ENCODE measurements at regions not wholly inside any gene's neighbourhood (a gene's known extent, or its start where the extent isn't known, plus 50 kb on each side); places are given as distances from the start of the nearest gene placed in this dataset.
"Not testable (repeated sequence)": the region's sequence is repeated elsewhere in the genome, so short reads cannot be mapped to it uniquely, and the experiment has no call there.

DNA sequence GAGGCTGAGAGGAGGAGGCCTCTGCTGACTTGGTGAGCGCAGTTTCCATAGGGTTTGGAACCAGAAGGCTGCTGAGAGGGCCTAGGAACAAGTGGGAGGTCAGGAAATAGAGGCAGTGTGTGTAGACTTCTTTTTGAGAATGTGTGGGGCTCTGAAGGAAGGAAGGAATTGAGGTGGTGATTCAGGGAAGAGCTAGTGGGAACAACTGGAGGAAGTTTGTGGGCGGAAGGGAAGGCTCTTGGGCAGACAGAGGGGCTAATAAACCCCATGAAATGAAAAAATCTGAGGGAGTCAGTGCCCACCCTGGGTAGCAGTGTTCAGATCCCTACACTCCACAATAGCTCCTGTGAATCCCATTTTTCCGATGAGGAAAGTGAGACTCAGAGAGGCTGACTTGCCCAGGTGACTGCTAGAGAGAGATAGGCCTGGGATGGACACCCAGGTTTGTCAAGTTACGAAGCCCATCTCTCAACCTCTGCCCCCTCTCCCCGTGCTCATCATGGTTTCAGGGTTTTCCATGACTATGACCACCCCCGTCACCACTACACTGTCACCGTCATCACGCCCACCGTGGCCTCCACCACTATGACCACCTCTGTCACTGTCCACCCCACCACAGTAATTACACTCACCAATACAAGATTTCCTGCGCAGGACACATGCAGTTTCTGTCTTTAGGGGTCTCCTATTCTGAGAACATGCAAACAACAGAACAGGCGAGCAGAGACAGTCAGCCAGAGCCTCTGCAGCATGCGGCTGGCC lies 106.4 kb downstream of the MRPL14 start:
- no peak for TF ChIP-seq POLR2A (IDR thresholded peaks at IDR 0.05)
- Histone ChIP-seq H3K27ac (no peak overlapping the region), H3K4me3 (no peak overlapping the region), H3K4me1 (replicated peaks) (no peaks in the 10 kb centered on the region), H3K9me3 (no peaks in the 10 kb centered on the region), H3K36me3 (no peaks in the 10 kb centered on the region), H3K27me3 (replicated peaks; ENCODE audit: insufficient read depth) (no peaks in the 10 kb centered on the region)
- intact Hi-C loops (cut with DNase I): no loop called here
- WGBS: 96% methylated on average over 12 of the region's 12 CpGs
- no peak for DNase-seq (ENCODE audit: low spot score)

- Histone ChIP-seq H3K4me3 (no peak overlapping the region), H3K27ac (no peak overlapping the region), H3K9me3 (no peaks in the 10 kb centered on the region), H3K36me3 (no peaks in the 10 kb centered on the region), H3K4me1 (replicated peaks) (no peaks in the 10 kb centered on the region), H3K27me3 (replicated peaks; ENCODE audit: insufficient read depth) (no peaks in the 10 kb centered on the region)
- 69% methylated on average over 2 of the region's 2 CpGs for WGBS
- no peak for TF ChIP-seq CTCF (IDR thresholded peaks at IDR 0.05)
- TF ChIP-seq POLR2AphosphoS5 (IDR thresholded peaks at IDR 0.05): no peak
- TF ChIP-seq POLR2A (IDR thresholded peaks at IDR 0.05): no peak
- intact Hi-C loops (cut with DNase I): no loop called here
- no peak for DNase-seq (ENCODE audit: low spot score)
Observed at GRCh38 chr6:44020148-44020547, 107.1 kb downstream of the MRPL14 start.

DNA sequence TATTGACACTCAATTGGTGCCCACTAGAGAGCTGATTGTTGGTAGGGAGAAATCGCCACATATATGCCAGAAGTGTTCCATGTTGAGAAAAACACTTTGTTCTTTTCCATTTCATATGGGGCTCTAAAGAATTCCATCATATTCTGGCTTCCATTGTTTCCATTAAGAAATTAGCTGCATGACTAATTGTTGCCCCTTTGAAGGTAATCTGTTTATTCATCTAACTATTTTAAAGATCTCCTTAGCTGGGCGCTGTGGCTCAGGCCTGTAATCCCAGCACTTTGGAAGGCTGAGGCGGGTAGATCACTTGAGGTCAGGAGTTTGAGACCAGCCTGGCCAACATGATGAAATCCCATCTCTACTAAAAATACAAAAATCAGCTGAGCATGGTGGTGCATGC lies 109.9 kb downstream of the MRPL14 start:
- H3K4me3 ChIP-seq; H3K27me3 ChIP-seq (replicated peaks; ENCODE audit: insufficient read depth); H3K27ac ChIP-seq; H3K4me1 ChIP-seq (replicated peaks); H3K36me3 ChIP-seq; DNase-seq (ENCODE audit: low spot score); H3K9me3 ChIP-seq; intact Hi-C loops (cut with DNase I): not testable (repeated sequence)
- 98% methylated on average over 3 of the region's 3 CpGs for WGBS

GRCh38 chr6:44016131-44016870 lies 111.0 kb downstream of the MRPL14 start:
- Histone ChIP-seq H3K9me3 (no peaks in the 10 kb centered on the region), H3K36me3 (no peaks in the 10 kb centered on the region), H3K4me1 (replicated peaks) (no peaks in the 10 kb centered on the region), H3K27ac (no peak overlapping the region), H3K4me3 (no peak overlapping the region), H3K27me3 (replicated peaks; ENCODE audit: insufficient read depth) (no peaks in the 10 kb centered on the region)
- no peak for DNase-seq (ENCODE audit: low spot score)
- intact Hi-C loops (cut with DNase I): no loop called here
- TF ChIP-seq POLR2A (IDR thresholded peaks at IDR 0.05): no peak
- TF ChIP-seq CTCF (IDR thresholded peaks at IDR 0.05): no peak
- TF ChIP-seq POLR2AphosphoS5 (IDR thresholded peaks at IDR 0.05): no peak
- 94% methylated on average over 5 of the region's 5 CpGs for WGBS

DNA sequence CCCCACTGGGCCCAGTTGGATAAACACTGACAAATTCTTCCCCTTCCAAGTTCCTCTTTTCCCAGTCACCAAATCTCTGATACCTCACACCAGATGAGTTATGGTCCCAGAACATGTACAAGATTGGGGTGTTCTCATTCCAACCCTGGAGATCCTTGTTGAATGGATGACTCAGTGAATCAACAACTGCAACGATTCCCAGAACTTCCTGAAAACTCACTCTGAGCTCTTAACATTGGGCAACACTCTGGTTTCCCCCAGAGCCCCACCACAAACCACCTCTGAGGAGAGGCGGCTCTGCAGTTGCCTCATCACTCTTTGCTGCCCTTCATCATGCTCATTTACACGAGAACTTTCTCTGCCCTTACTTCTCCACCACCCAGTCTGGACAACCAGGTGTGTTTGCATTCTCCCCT lies 115.2 kb downstream of the MRPL14 start:
- Histone ChIP-seq H3K27me3 (replicated peaks; ENCODE audit: insufficient read depth) (no peaks in the 10 kb centered on the region), H3K36me3 (no peaks in the 10 kb centered on the region), H3K9me3 (no peaks in the 10 kb centered on the region), H3K4me1 (replicated peaks) (no peaks in the 10 kb centered on the region), H3K4me3 (no peak overlapping the region), H3K27ac (no peak overlapping the region)
- WGBS: 80% methylated on average over 3 of the region's 3 CpGs
- intact Hi-C loops (cut with DNase I): no loop called here
- TF ChIP-seq POLR2A (IDR thresholded peaks at IDR 0.05): no peak
- no peak for TF ChIP-seq POLR2AphosphoS5 (IDR thresholded peaks at IDR 0.05)
- no peak for TF ChIP-seq CTCF (IDR thresholded peaks at IDR 0.05)
- no peak for DNase-seq (ENCODE audit: low spot score)

All from prostate gland (tissue), 2 donors.